ENCODE measurements at regions not wholly inside any gene's neighbourhood (a gene's known extent, or its start where the extent isn't known, plus 50 kb on each side); places are given as distances from the start of the nearest gene placed in this dataset.

DNA sequence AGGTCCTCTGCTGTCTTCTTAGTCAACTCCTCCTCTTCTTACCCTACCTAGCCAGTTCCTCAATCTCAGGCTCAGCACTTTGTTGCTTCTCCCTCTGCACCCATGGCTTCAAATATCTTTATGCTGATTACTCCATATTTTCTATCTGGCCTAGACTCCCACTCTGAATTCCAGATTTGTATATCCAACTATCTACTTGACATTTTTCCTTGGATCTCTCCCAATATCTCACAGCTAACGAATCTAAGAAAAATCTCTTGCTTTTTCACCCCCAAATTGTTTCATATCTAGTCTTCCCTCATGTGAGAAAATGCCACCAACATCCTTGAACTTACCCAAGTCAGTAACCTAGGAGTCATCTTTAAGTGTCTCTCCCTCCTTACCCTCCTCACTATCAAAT is 176.4 kb upstream of the ERCC4 start:
- no peak overlapping the region for H3K4me3 ChIP-seq (ENCODE audit: low read depth in 1 of 3, low read length in 3 of 3)
- WGBS, 3 donors = 24 to 46% (median 35%) methylated on average over 1 of the region's 1 CpG
- H3K36me3 ChIP-seq (ENCODE audit: control insufficient read depth in 3 of 3, insufficient read depth in 2 of 3, low read depth in 1 of 3, low read length in 3 of 3) = no peaks in the 10 kb centered on the region
- peaks cover 2 to 3% of the 10 kb centered on the region in 2 donors for H3K9me3 ChIP-seq (ENCODE audit: control insufficient read depth in 2 of 2, insufficient read depth in 1 of 2, low read depth in 1 of 2, low read length in 1 of 2)
- H3K27ac ChIP-seq (ENCODE audit: low read depth in 1 of 3, low read length in 2 of 3) = no peak overlapping the region
- FAIRE-seq (no peak), DNase-seq (no peak)
- no peaks in the 10 kb centered on the region for H3K4me1 ChIP-seq (ENCODE audit: control insufficient read depth in 3 of 3, insufficient read depth in 2 of 3, low read depth in 1 of 3, low read length in 2 of 3)
- no peaks in the 10 kb centered on the region for H3K27me3 ChIP-seq (ENCODE audit: control insufficient read depth in 3 of 3, insufficient read depth in 3 of 3, low read length in 3 of 3)

DNA sequence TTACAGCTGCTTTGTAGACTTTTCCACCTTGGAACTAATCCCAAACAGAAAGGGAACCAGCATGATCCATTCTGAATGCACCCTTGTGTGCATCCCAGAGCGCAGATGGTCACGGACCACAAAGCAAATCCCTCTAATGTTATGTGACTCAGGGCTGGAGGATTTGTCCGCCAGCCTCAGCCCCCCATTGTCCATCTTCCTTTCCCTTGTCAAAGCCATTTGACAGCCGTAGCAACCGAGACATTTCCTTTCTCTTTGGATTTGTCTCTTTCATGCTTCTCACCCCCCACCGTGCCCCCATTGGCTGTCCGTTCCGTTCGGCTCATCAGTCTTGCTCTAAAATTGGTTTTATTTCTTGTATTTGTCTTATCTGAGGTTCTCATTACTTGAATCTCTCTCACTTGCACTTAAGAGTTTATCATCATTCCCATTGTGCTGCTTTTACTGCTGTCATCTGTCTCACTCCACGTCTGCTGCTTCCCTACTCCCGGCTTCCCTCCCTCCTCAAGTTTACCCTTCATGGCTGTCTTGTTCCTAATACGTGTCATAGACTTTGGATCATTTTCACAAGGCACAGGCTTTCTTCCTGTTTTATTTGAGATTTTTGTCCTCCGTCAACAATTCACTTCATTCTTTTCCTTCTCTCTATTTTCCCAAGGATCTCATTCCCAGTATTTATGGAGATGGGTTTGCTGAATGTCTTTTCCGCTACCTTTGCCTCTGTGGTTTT is 163.4 kb upstream of the ERCC4 start:
- Histone ChIP-seq H3K4me1 (ENCODE audit: control insufficient read depth in 3 of 3, insufficient read depth in 2 of 3, low read depth in 1 of 3, low read length in 2 of 3) (no peaks in the 10 kb centered on the region), H3K9me3 (ENCODE audit: control insufficient read depth in 2 of 2, insufficient read depth in 1 of 2, low read depth in 1 of 2, low read length in 1 of 2) (no peaks in the 10 kb centered on the region), H3K27me3 (ENCODE audit: control insufficient read depth in 3 of 3, insufficient read depth in 3 of 3, low read length in 3 of 3) (no peaks in the 10 kb centered on the region), H3K36me3 (ENCODE audit: control insufficient read depth in 3 of 3, insufficient read depth in 2 of 3, low read depth in 1 of 3, low read length in 3 of 3) (no peaks in the 10 kb centered on the region), H3K4me3 (ENCODE audit: low read depth in 1 of 3, low read length in 3 of 3) (no peak overlapping the region), H3K27ac (ENCODE audit: low read depth in 1 of 3, low read length in 2 of 3) (no peak overlapping the region)
- WGBS, 3 donors = 75 to 78% (median 77%) methylated on average over 14 of the region's 14 CpGs
- no peak for DNase-seq
- FAIRE-seq = no peak

GRCh38 chr16:13766334-13766733 is 153.6 kb upstream of the ERCC4 start:
- 91 to 100% (median 91%) methylated on average over 2 of the region's 2 CpGs for WGBS, 3 donors
- no peaks in the 10 kb centered on the region for H3K36me3 ChIP-seq (ENCODE audit: control insufficient read depth in 3 of 3, insufficient read depth in 2 of 3, low read depth in 1 of 3, low read length in 3 of 3)
- no peak overlapping the region for H3K27ac ChIP-seq (ENCODE audit: low read depth in 1 of 3, low read length in 2 of 3)
- H3K9me3 ChIP-seq (ENCODE audit: control insufficient read depth in 2 of 2, insufficient read depth in 1 of 2, low read depth in 1 of 2, low read length in 1 of 2) = no peaks in the 10 kb centered on the region
- H3K27me3 ChIP-seq (ENCODE audit: control insufficient read depth in 3 of 3, insufficient read depth in 3 of 3, low read length in 3 of 3) = no peaks in the 10 kb centered on the region
- no peak for FAIRE-seq
- H3K4me3 ChIP-seq (ENCODE audit: low read depth in 1 of 3, low read length in 3 of 3) = no peak overlapping the region
- no peaks in the 10 kb centered on the region for H3K4me1 ChIP-seq (ENCODE audit: control insufficient read depth in 3 of 3, insufficient read depth in 2 of 3, low read depth in 1 of 3, low read length in 2 of 3)
- DNase-seq = no peak

DNA sequence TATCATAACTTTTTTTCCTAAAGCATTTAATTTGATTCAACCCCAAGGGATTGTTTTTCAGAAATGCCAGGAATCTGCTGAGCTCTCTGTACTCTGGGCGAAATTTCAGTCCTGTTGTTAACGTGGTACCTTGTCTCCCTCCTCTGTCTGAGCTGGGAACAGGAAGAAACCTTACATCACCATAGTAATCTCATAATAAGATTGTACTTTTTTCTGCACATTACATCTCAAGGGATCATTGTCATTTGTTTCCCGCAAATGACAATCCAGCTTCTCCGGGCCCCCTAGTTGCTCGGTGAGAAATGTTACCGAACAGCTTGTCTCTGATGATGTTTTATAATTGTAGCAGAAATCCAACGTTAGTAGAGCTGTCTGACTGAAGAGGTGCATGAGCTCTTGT is 152.7 kb upstream of the ERCC4 start:
- WGBS, 3 donors = 60 to 65% (median 62%) methylated on average over 7 of the region's 7 CpGs
- no peak for FAIRE-seq

GRCh38 chr16:13768471-13768870 is 151.5 kb upstream of the ERCC4 start:
- Histone ChIP-seq H3K4me3 (ENCODE audit: low read depth in 1 of 3, low read length in 3 of 3) (no peak overlapping the region), H3K27me3 (ENCODE audit: control insufficient read depth in 3 of 3, insufficient read depth in 3 of 3, low read length in 3 of 3) (no peaks in the 10 kb centered on the region), H3K27ac (ENCODE audit: low read depth in 1 of 3, low read length in 2 of 3) (no peak overlapping the region), H3K9me3 (ENCODE audit: control insufficient read depth in 2 of 2, insufficient read depth in 1 of 2, low read depth in 1 of 2, low read length in 1 of 2) (no peaks in the 10 kb centered on the region), H3K36me3 (ENCODE audit: control insufficient read depth in 3 of 3, insufficient read depth in 2 of 3, low read depth in 1 of 3, low read length in 3 of 3) (no peaks in the 10 kb centered on the region), H3K4me1 (ENCODE audit: control insufficient read depth in 3 of 3, insufficient read depth in 2 of 3, low read depth in 1 of 3, low read length in 2 of 3) (no peaks in the 10 kb centered on the region)
- DNase-seq (no peak), FAIRE-seq (no peak)
- WGBS, 3 donors = 61 to 66% (median 61%) methylated on average over 4 of the region's 4 CpGs

More for the DNA sequence above, 152.7 kb upstream of the ERCC4 start:
- no peaks in the 10 kb centered on the region for H3K9me3 ChIP-seq (ENCODE audit: control insufficient read depth in 2 of 2, insufficient read depth in 1 of 2, low read depth in 1 of 2, low read length in 1 of 2)
- no peak overlapping the region for H3K4me3 ChIP-seq (ENCODE audit: low read depth in 1 of 3, low read length in 3 of 3)
- no peaks in the 10 kb centered on the region for H3K4me1 ChIP-seq (ENCODE audit: control insufficient read depth in 3 of 3, insufficient read depth in 2 of 3, low read depth in 1 of 3, low read length in 2 of 3)
- no peaks in the 10 kb centered on the region for H3K27me3 ChIP-seq (ENCODE audit: control insufficient read depth in 3 of 3, insufficient read depth in 3 of 3, low read length in 3 of 3)
- DNase-seq = peak in 1 of 2 donors; percentile 20
- H3K36me3 ChIP-seq (ENCODE audit: control insufficient read depth in 3 of 3, insufficient read depth in 2 of 3, low read depth in 1 of 3, low read length in 3 of 3) = no peaks in the 10 kb centered on the region
- no peak overlapping the region for H3K27ac ChIP-seq (ENCODE audit: low read depth in 1 of 3, low read length in 2 of 3)

DNA sequence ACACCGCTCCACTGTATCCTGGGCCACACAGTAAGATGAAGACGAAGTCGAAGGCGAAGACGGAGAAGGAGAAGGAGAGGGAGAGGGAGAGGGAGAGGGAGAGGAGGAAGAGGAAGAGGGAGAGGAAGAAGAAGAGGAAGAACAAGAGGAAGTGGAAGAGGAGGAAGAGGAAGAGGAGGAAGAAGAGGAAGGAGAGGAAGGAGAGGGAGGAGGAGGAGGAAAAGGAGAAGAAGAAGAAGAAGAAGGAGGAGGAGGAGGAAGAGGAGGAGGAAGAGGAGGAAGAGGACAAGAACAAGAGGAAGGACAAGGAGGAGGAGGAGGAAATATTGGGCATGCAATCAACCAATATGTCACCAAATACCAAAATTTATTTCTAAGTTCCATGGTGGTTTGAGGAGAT is 149.5 kb upstream of the ERCC4 start:
- H3K9me3 ChIP-seq (ENCODE audit: control insufficient read depth in 2 of 2, insufficient read depth in 1 of 2, low read depth in 1 of 2, low read length in 1 of 2) = no peaks in the 10 kb centered on the region
- no peak for DNase-seq
- H3K36me3 ChIP-seq (ENCODE audit: control insufficient read depth in 3 of 3, insufficient read depth in 2 of 3, low read depth in 1 of 3, low read length in 3 of 3) = no peaks in the 10 kb centered on the region
- WGBS, 3 donors = 95 to 97% (median 95%) methylated on average over 5 of the region's 5 CpGs
- no peaks in the 10 kb centered on the region for H3K4me1 ChIP-seq (ENCODE audit: control insufficient read depth in 3 of 3, insufficient read depth in 2 of 3, low read depth in 1 of 3, low read length in 2 of 3)
- H3K27ac ChIP-seq (ENCODE audit: low read depth in 1 of 3, low read length in 2 of 3) = no peak overlapping the region
- no peak for FAIRE-seq
- no peaks in the 10 kb centered on the region for H3K27me3 ChIP-seq (ENCODE audit: control insufficient read depth in 3 of 3, insufficient read depth in 3 of 3, low read length in 3 of 3)
- no peak overlapping the region for H3K4me3 ChIP-seq (ENCODE audit: low read depth in 1 of 3, low read length in 3 of 3)

DNA sequence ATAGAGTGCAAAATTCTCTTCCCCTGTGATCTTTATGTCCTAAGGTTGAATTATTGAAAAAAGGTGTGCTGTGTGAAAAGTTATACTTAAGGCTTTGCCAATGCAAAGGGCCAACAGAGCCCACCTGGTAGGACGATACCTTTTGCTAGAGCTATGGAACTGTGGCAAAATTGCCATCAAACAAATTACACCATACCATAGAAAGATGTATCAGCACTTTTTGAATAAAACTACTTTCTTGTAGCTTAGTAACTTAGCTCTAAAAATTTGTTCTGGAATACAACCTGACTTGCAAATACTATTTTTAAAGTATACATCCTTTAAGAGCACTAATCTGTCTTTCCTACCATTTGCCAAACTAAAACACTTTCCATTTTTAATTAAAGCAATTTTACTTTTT is 147.2 kb upstream of the ERCC4 start:
- DNase-seq (no peak), FAIRE-seq (no peak)
- Histone ChIP-seq H3K4me1 (ENCODE audit: control insufficient read depth in 3 of 3, insufficient read depth in 2 of 3, low read depth in 1 of 3, low read length in 2 of 3) (no peaks in the 10 kb centered on the region), H3K4me3 (ENCODE audit: low read depth in 1 of 3, low read length in 3 of 3) (no peak overlapping the region), H3K27ac (ENCODE audit: low read depth in 1 of 3, low read length in 2 of 3) (no peak overlapping the region), H3K9me3 (ENCODE audit: control insufficient read depth in 2 of 2, insufficient read depth in 1 of 2, low read depth in 1 of 2, low read length in 1 of 2) (no peaks in the 10 kb centered on the region), H3K36me3 (ENCODE audit: control insufficient read depth in 3 of 3, insufficient read depth in 2 of 3, low read depth in 1 of 3, low read length in 3 of 3) (no peaks in the 10 kb centered on the region), H3K27me3 (ENCODE audit: control insufficient read depth in 3 of 3, insufficient read depth in 3 of 3, low read length in 3 of 3) (no peaks in the 10 kb centered on the region)
- 71 to 81% (median 73%) methylated on average over 1 of the region's 1 CpG for WGBS, 3 donors

DNA sequence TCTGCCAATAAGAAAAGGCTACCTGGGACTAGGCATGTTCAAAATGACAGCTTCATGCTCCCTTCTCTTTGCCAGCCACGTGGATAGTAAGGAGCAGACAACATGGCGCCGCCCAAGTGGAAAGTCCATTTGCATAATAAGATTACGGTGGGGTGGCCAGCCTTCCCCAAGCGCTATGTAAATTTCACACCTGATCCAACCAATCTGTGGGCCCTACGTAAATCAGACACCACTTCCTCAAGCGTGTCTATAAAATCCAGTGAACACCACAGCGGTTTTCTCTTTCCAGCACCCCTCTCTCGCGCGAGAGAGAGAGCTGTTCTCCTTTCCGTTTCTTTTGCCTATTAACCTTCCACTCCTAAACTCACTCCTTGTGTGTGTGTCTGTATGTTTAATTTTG is 140.3 kb upstream of the ERCC4 start:
- DNase-seq = no peak
- 78 to 79% (median 78%) methylated on average over 12 of the region's 12 CpGs for WGBS, 3 donors
- no peaks in the 10 kb centered on the region for H3K4me1 ChIP-seq (ENCODE audit: control insufficient read depth in 3 of 3, insufficient read depth in 2 of 3, low read depth in 1 of 3, low read length in 2 of 3)
- no peak overlapping the region for H3K27ac ChIP-seq (ENCODE audit: low read depth in 1 of 3, low read length in 2 of 3)
- H3K27me3 ChIP-seq (ENCODE audit: control insufficient read depth in 3 of 3, insufficient read depth in 3 of 3, low read length in 3 of 3) = peaks cover 0 to 2% (median 0%) of the 10 kb centered on the region in 3 donors
- H3K36me3 ChIP-seq (ENCODE audit: control insufficient read depth in 3 of 3, insufficient read depth in 2 of 3, low read depth in 1 of 3, low read length in 3 of 3) = no peaks in the 10 kb centered on the region
- no peak overlapping the region for H3K4me3 ChIP-seq (ENCODE audit: low read depth in 1 of 3, low read length in 3 of 3)
- FAIRE-seq = no peak
- peaks cover 0 to 6% of the 10 kb centered on the region in 2 donors for H3K9me3 ChIP-seq (ENCODE audit: control insufficient read depth in 2 of 2, insufficient read depth in 1 of 2, low read depth in 1 of 2, low read length in 1 of 2)

Data from small intestine (tissue), 7 donors.